ENCODE measurements at regions not wholly inside any gene's neighbourhood (a gene's known extent, or its start where the extent isn't known, plus 50 kb on each side); places are given as distances from the start of the nearest gene placed in this dataset.

DNA sequence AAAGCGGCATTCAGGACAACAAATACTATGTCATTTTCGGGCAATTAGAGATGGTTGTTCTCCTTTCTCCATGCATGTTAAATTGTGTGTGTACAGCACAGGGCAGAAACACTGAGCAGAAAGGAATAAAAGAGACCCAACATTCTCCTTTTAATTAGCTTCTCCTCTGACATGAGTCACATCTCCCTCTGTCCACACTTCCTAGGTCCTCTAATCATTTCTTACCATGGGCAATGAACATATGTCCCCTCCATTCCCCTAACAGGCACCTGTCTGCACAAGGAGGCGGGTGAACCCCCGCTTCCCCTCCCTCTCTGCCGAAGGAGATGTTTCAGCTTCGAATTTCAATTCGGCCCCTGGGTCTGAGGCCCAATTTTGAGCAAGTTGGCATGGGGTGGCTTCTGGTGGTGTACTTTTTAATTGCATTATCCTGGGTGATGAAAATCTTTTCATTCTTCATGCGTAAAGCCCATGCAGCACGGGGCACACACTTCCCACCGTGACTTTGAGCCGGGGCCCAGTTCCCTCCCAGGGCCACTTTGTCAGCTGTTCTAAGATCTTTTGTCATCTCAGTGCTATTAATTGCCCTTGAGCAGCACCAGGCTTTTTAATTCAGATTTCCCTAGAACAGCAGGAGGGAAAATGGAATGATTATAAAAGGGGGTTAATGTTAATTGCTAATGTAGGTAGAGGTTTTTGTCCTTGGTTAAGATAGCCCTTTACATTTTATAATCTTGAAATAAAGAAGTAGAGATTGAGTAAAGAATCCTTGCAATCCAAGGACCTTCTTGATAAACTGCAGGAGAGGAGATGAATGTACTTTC is 219.5 kb upstream of the NRP1 start:
- no peak overlapping the region for H3K4me3 ChIP-seq
- intact Hi-C loops (cut with DNase I), result no loop called here
- DNase-seq (no peak), ATAC-seq (no peak)
- H3K9me3 ChIP-seq, result no peaks in the 10 kb centered on the region
- no peaks in the 10 kb centered on the region for H3K27me3 ChIP-seq
- H3K4me1 ChIP-seq, result no peaks in the 10 kb centered on the region
- TF ChIP-seq POLR2A (IDR thresholded peaks at IDR 0.05), result no peak
- no peak for TF ChIP-seq CTCF (IDR thresholded peaks at IDR 0.05)
- no peaks in the 10 kb centered on the region for H3K36me3 ChIP-seq
- 82% methylated on average over 9 of the region's 11 CpGs for WGBS (ENCODE audit: insufficient coverage, low coverage, low lambda C conversion rate, missing lambda C conversion rate)
- H3K27ac ChIP-seq, result no peak overlapping the region

DNA sequence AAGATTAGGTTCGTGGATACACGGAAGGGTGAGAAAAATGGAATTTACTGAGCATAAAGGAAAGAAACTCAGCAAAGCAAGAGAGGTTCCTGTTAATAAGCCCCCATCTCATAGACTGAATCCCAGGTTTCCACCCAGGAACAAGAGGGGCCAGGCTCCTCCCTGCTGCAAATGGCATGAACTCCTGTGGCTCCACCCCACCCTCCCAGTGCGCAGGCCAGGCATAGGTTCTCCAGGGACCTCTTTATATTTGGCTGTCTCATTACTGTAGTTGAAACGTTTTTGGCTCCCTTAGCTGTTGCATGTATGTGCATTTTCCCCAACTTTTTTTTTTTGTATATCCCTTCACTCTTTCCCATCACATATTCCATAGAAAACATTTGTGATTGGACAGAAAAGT is 217.8 kb upstream of the NRP1 start:
- Histone ChIP-seq H3K27ac (no peak overlapping the region), H3K36me3 (no peaks in the 10 kb centered on the region), H3K9me3 (no peaks in the 10 kb centered on the region), H3K4me1 (no peaks in the 10 kb centered on the region), H3K27me3 (no peaks in the 10 kb centered on the region), H3K4me3 (no peak overlapping the region)
- intact Hi-C loops (cut with DNase I), result no loop called here
- ATAC-seq (no peak), DNase-seq (no peak)
- TF ChIP-seq CTCF (IDR thresholded peaks at IDR 0.05) (no peak), POLR2A (IDR thresholded peaks at IDR 0.05) (no peak)
- WGBS (ENCODE audit: insufficient coverage, low coverage, low lambda C conversion rate, missing lambda C conversion rate), result 70% methylated on average over 4 of the region's 4 CpGs

GRCh38 chr10:33550811-33551210 is 216.3 kb upstream of the NRP1 start:
- Histone ChIP-seq H3K36me3 (no peaks in the 10 kb centered on the region), H3K4me1 (no peaks in the 10 kb centered on the region), H3K27ac (no peak overlapping the region), H3K9me3 (no peaks in the 10 kb centered on the region), H3K27me3 (no peaks in the 10 kb centered on the region), H3K4me3 (no peak overlapping the region)
- 88% methylated on average over 1 of the region's 1 CpG for WGBS (ENCODE audit: insufficient coverage, low coverage, low lambda C conversion rate, missing lambda C conversion rate)
- DNase-seq, result no peak
- TF ChIP-seq CTCF (IDR thresholded peaks at IDR 0.05) (no peak), POLR2A (IDR thresholded peaks at IDR 0.05) (no peak)
- intact Hi-C loops (cut with DNase I), result no loop called here
- no peak for ATAC-seq

- Histone ChIP-seq H3K9me3 (peaks cover 0 to 3% (median 0%) of the 10 kb centered on the region in 4 donors), H3K27ac (no peak overlapping the region), H3K4me1 (no peaks in the 10 kb centered on the region), H3K27me3 (no peaks in the 10 kb centered on the region), H3K36me3 (no peaks in the 10 kb centered on the region), H3K4me3 (no peak overlapping the region)
- no peak for TF ChIP-seq CTCF (IDR thresholded peaks at IDR 0.05)
- TF ChIP-seq POLR2A (IDR thresholded peaks at IDR 0.05), result no peak
- 60% methylated on average over 1 of the region's 2 CpGs for WGBS (ENCODE audit: insufficient coverage, low coverage, low lambda C conversion rate, missing lambda C conversion rate)
- intact Hi-C loops (cut with DNase I), result no loop called here
- no peak for DNase-seq
- ATAC-seq, result no peak
Observed at GRCh38 chr10:33547976-33548375, 213.5 kb upstream of the NRP1 start.

Data from right lobe of liver (tissue), 6 donors.